Adrenal gland (tissue), 9 donors: ENCODE measurements at regions not wholly inside any gene's neighbourhood (a gene's known extent, or its start where the extent isn't known, plus 50 kb on each side); places are given as distances from the start of the nearest gene placed in this dataset.

ENCODE experiments used
- DNase-seq, 7 donors: peaks; one replicate each; pipeline ENCODE4 v3.0.0-alpha.2; 2019 to 2020
- H3K27ac ChIP-seq, 5 donors: fragments of 200-600 bp; sonication (generic) in 4 of 5; 1 replicate in 3 of 5; 2 replicates in 2 of 5; pipeline versions ENCODE4 v1.5.1 to v1.8.0; 2016 to 2020; ENCODE audit warnings: mild to moderate bottlenecking in 1 of 5
- H3K27me3 ChIP-seq: fragments of 200-600 bp; 2 replicates; pipeline ENCODE4 v1.8.0; 2021
- H3K36me3 ChIP-seq, 2 donors: fragments of 200-600 bp; replicated peaks in 1 of 2; 1 replicate in 1 of 2; 2 replicates in 1 of 2; pipeline versions ENCODE4 v1.5.1 to v1.8.0; 2018 to 2022
- H3K4me1 ChIP-seq, 2 donors: fragments of 200-600 bp; replicated peaks in 1 of 2; 1 replicate in 1 of 2; 2 replicates in 1 of 2; pipeline versions ENCODE4 v1.5.1 to v1.8.0; 2018 to 2021
- H3K4me3 ChIP-seq, 4 donors: fragments of 200-600 bp; sonication (generic) in 3 of 4; one replicate each; pipeline ENCODE4 v1.5.1; 2016 to 2018
- H3K9me3 ChIP-seq, 3 donors: fragments of 200-600 bp; sonication (generic) in 1 of 3; replicated peaks in 1 of 3; 1 replicate in 2 of 3; 2 replicates in 1 of 3; pipeline versions ENCODE4 v1.5.1 to v1.8.0; 2016 to 2021
- CTCF ChIP-seq, 6 experiments: fragments of 450-650 bp in 4 of 6; fragments of 200-600 bp in 2 of 6; sonication (generic) in 1 of 6; IDR thresholded peaks; 1 replicate in 5 of 6; 2 replicates in 1 of 6; pipeline versions ENCODE4 v1.5.1 to v1.8.0; 2016 to 2021; ENCODE audit warnings: antibody characterized with exemption in 6 of 6, mild to moderate bottlenecking in 2 of 6, moderate library complexity in 1 of 6
- POLR2A ChIP-seq, 2 donors: fragments of 450-650 bp; IDR thresholded peaks; one replicate each; pipeline ENCODE4 v1.6.1; 2017; ENCODE audit warnings: antibody characterized with exemption in 2 of 2, mild to moderate bottlenecking in 2 of 2, moderate library complexity in 1 of 2
- WGBS, 4 donors: extraction: QIAGEN DNeasy Blood & Tissue Kit in 2 of 4; methylation state at CpG; one replicate each; pipeline versions ENCODE4 v1.1.5 to v1.1.7; 2013 to 2017; 5-methylcytosine and 5-hydroxymethylcytosine counted together
- intact Hi-C, 2 donors: fragments of 100-400 bp; cut with DNase I; formaldehyde crosslinking; loops; one replicate each; pipeline versions ENCODE4 v1.14.1 to v1.15.0; 2022 to 2023
- donor health status: healthy with polysubstance abuse.
- donor health status: Bipolar disorder and iron deficiency.
- donor health status: DM: yes; HTN: yes; CAD: no.
- donor health status: DM: no; HTN: no; CAD: no.
- donor health status: DM: no; HTN: no; CAD: no.

- Histone ChIP-seq H3K27me3 (no peaks in the 10 kb centered on the region), H3K4me1 (no peaks in the 10 kb centered on the region), H3K9me3 (no peaks in the 10 kb centered on the region), H3K27ac (no peak overlapping the region), H3K36me3 (no peaks in the 10 kb centered on the region), H3K4me3 (no peak overlapping the region)
- 86 to 94% (median 92%) methylated on average over 7 of the region's 7 CpGs for WGBS, 4 donors
- DNase-seq, result no peak
- intact Hi-C loops, result no loop called here
- no peak for TF ChIP-seq POLR2A (IDR thresholded peaks at IDR 0.05)
- no peak for TF ChIP-seq CTCF (IDR thresholded peaks at IDR 0.05)
Observed at GRCh38 chr7:131964203-131964602, 407.8 kb upstream of the PODXL start.

GRCh38 chr7:131961054-131961680, 404.7 kb upstream of the PODXL start:
- Histone ChIP-seq H3K27me3 (no peaks in the 10 kb centered on the region), H3K4me1 (no peaks in the 10 kb centered on the region), H3K9me3 (no peaks in the 10 kb centered on the region), H3K27ac (no peak overlapping the region), H3K36me3 (no peaks in the 10 kb centered on the region), H3K4me3 (no peak overlapping the region)
- no peak for DNase-seq
- WGBS, 4 donors, result 54 to 73% (median 65%) methylated on average over 10 to 11 of the region's 11 CpGs
- TF ChIP-seq CTCF (IDR thresholded peaks at IDR 0.05), result no peak
- no peak for TF ChIP-seq POLR2A (IDR thresholded peaks at IDR 0.05)
- intact Hi-C loops, result no loop called here

GRCh38 chr7:131959106-131959812, 402.8 kb upstream of the PODXL start:
- Histone ChIP-seq H3K27me3 (no peaks in the 10 kb centered on the region), H3K36me3 (no peaks in the 10 kb centered on the region), H3K27ac (no peak overlapping the region), H3K4me1 (no peaks in the 10 kb centered on the region), H3K9me3 (no peaks in the 10 kb centered on the region), H3K4me3 (no peak overlapping the region)
- no peak for TF ChIP-seq CTCF (IDR thresholded peaks at IDR 0.05)
- no peak for TF ChIP-seq POLR2A (IDR thresholded peaks at IDR 0.05)
- 29 to 60% (median 46%) methylated on average over 4 of the region's 4 CpGs for WGBS, 4 donors
- intact Hi-C loops, result no loop called here
- no peak for DNase-seq

GRCh38 chr7:131957338-131958020, 401.1 kb upstream of the PODXL start:
- no peaks in the 10 kb centered on the region for H3K27me3 ChIP-seq
- no peak overlapping the region for H3K4me3 ChIP-seq
- intact Hi-C loops, result no loop called here
- H3K36me3 ChIP-seq, result no peaks in the 10 kb centered on the region
- no peaks in the 10 kb centered on the region for H3K9me3 ChIP-seq
- no peak overlapping the region for H3K27ac ChIP-seq
- TF ChIP-seq POLR2A (IDR thresholded peaks at IDR 0.05) (no peak), CTCF (IDR thresholded peaks at IDR 0.05) (no peak)
- no peaks in the 10 kb centered on the region for H3K4me1 ChIP-seq
- WGBS, 4 donors, result 76 to 86% (median 81%) methylated on average over 12 of the region's 12 CpGs
- DNase-seq, result no peak
